Hippocampal formation (tissue), 2 donors: ENCODE measurements at regions not wholly inside any gene's neighbourhood (a gene's known extent, or its start where the extent isn't known, plus 50 kb on each side); places are given as distances from the start of the nearest gene placed in this dataset.

Experiments
- DNase-seq, 2 donors: peaks; one replicate each; lab custom pipeline; 2025; lab: John Stamatoyannopoulos, UW

DNA sequence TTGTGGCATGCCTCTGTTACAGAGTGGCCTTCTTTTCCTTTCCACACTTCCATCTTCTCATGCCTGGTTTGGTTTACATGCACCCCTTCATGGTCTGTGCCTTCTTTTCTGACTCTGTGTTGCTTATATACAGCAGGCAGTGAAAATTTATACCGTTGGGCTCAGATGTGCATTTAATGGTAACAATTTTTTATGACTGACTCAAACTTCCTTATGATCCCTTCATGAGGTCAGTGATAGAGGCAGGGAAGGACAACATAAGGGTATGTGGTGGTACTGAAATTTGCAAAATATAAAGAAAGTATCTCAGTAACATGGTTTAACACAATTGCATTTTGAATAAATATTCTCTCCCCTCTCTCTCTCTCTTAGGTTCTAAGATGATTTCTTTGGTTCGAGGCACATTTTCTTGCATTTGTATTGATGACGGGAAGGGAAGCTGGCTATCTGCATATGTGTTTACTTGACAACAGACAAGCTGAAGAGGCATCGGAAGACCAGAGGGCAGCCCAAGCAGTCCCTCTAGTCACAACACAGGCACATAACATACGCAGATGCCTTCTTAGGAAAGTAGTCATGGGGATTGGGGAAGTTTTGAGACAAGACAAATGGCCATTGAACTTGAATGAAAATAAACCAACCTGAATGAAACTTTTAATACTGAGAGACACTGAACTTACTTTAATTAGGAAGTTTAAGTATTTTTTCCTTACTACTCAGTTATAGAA is 163.3 kb upstream of the LEF1 start:
- no peak for DNase-seq

DNA sequence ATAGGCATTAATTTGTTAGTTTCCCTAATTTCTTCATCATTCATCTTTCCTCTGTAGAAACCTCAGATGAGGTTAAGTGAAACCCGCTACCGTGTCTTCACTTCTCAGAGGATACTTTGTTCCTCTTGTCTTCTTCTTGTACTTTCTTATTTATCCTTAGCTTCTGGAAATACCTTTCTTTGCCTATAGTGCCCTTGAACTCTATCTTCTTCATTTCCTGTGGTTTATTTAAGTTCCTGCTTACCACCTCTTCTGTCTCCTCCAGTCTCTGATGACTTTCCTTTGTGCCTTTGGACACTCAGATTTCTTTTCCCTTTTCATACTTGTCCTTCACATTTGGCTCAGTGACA is 159.6 kb upstream of the LEF1 start:
- no peak for DNase-seq

GRCh38 chr4:108327642-108328382 is 159.1 kb upstream of the LEF1 start:
- no peak for DNase-seq

DNA sequence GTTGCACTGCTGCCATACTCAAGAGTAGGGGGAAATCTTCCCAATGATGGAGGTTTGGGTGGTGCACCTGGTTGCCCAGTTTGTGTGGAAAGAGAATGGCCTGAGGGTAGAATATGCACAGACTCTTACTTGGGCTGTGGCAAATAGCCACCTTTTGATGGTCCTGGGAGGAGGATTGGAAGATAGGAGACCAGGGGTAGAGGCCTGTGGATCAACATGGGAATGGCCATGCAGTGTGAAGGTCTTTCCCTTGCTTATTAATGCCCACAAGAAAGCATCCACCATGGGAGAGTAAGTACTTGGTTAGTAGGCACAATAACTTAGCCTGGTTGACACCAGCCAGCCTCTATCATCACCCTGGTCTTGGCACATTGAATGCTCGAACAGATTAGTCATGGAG is 156.8 kb upstream of the LEF1 start:
- no peak for DNase-seq

- DNase-seq: no peak
Observed at GRCh38 chr4:108324450-108324849, 155.7 kb upstream of the LEF1 start.

GRCh38 chr4:108322497-108322896 is 153.8 kb upstream of the LEF1 start:
- DNase-seq: no peak

GRCh38 chr4:108320061-108320460 is 151.3 kb upstream of the LEF1 start:
- no peak for DNase-seq

DNA sequence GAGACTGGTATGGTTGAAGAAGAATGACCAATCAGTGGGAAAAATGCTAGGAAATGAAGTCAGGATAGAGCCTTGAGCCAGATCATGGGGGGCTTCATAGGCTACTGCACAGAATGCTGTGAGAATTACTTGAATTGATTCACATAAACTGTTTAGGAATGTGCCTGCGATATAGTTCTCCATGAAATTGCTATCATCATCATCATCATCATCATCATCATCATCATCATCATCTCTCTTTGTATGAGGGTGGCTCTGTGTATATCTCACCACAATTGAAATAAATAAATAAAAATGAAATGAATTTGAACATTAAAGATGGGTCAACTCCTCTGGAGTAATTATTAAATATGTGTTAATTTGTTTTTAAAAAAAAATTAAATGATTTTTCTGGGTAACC is 148.6 kb upstream of the LEF1 start:
- DNase-seq: no peak

GRCh38 chr4:108315694-108316093 is 147.0 kb upstream of the LEF1 start:
- DNase-seq: no peak

- no peak for DNase-seq
Observed at GRCh38 chr4:108314900-108315589, 146.3 kb upstream of the LEF1 start.

DNA sequence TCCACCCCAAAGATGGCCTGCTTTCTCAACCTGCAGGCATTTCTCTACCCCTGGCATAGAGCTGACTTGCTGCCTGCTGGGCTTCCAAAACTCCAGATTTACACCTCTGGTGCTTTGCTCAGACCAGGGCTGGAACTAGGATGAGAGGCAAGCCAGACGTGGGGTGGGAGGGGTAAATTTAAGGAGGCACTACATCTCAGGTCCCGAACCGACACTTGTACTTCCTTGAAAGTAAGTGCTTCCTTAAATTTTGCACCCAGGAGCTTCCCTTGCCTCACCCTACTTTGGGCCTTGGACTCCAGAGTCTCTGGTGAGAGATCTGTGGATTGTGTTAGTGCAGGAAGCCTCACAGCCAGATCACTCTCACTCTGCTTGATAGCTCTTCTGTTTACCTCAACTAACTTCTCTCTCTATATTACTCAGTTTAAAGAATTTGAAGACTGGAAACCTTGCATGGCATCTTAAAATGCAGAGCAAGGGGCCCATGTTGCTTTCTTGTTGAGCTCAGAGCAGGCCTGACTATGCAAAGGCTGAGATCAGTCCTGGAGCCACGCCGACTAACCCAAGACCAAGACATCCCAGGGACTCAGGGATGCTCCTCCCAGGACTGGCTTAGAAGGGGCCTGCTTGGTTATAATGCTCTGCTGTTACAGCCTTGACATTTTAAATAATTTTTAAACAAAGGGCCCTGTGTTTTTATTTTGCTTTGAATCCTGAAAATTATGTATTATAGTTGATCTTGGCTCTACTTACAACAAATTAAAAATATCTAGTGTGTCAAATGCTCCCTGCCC is 145.0 kb upstream of the LEF1 start:
- DNase-seq: no peak

GRCh38 chr4:108311313-108311712 is 142.6 kb upstream of the LEF1 start:
- DNase-seq: no peak

DNA sequence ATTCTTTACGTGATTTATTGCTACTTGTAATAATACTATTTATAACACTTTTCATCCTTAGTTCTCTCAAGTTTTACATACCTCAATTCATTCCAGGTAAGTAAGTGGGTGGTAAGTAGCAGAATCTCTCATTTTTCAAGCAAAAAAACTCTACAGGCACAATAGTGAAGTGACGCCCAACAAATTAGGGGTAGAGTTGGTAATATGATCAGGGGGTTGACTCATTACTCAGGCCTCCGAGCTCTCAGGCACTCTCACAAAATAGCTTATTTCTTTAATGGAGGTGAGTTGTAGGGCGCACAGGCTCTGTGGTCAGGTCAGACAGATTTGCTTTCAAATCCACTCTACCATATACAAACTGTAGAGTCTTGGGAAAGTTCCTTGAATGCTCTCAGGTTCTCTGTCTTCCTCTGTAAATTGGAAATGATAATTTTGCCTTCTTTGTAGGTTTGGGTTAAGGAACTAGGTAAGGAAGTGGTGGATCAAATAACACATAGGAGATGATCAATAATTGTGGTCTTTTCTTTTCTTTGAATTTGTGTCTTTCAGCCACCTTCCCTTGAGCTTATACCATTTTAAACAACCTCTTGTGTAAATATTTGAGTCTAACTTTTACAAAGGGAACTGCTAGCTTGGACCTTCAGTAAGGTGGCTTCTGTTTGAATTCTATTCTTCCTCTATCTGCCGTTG is 134.9 kb upstream of the LEF1 start:
- DNase-seq: no peak

DNA sequence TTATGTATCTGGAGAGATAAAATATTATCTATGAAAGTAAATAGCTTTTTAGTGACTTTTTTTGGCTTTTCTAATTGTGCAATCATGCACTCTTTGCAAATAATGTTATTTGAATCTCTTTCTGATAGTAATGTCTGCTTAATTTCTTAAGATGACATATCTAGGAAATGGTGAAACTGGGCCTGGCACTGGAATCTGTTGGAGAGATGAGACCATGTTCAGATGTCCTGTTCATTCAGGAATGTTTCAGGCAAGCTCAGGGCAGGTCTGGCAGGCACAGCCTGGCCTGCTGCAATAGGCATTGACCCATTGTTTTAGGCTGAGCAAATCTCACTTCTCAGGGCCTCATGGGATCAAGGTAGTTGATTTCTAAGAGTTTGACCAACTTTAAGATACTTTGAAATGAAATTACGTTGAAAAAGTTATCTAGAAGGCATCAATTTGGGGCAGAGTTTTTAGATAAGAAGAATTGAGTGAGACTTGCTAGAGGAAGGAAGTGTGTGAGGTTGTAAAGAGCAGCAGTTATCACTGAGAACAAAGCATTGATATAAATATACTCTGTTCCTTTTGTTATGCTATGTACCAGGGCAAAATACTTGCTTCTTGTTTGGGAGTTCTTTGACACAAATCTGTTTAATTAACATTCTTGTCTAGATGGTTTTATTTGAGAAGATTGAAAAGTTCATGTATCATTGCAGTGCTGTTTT is 133.0 kb upstream of the LEF1 start:
- no peak for DNase-seq

DNA sequence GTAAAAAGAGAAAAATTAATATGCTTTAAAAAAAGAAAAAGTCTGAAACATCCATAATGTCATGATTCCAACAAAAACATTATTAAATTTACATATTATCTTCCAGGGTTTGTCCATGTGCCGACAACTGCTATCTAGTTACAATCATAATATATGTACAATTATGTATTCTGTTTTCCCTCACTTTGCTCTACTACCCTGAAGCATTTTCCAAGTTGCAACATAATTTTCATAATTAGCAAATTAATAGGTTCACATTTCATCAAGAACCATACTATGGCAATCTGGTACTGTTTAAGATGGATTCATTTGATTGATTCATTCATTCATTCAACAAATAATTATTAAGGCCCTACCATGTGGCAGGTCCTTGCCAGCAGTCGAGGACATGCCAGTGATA is 128.9 kb upstream of the LEF1 start:
- no peak for DNase-seq

DNA sequence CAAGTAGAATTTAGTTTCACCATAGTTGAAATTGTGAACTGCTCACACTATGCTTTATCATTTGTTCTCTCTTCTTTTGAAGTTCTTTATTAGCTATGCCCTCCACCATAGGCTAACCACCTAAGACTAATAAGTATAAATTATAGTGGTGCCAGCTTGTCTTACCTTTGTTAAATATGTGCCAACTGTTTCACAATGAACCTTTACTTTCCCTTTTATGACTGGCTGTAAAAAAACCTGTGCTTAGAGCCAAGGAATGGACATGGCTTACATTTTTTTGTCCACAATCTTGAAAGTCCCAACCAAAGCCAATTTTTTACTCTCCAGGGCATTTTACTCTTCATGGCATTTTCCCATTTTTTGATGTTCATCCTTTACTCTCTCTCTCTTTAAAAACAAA is 123.5 kb upstream of the LEF1 start:
- no peak for DNase-seq

- DNase-seq: no peak
Observed at GRCh38 chr4:108291137-108291536, 122.4 kb upstream of the LEF1 start.

- no peak for DNase-seq
Observed at GRCh38 chr4:108287834-108288413, 119.2 kb upstream of the LEF1 start.

- DNase-seq: no peak
Observed at GRCh38 chr4:108280072-108280471, 111.3 kb upstream of the LEF1 start.

DNA sequence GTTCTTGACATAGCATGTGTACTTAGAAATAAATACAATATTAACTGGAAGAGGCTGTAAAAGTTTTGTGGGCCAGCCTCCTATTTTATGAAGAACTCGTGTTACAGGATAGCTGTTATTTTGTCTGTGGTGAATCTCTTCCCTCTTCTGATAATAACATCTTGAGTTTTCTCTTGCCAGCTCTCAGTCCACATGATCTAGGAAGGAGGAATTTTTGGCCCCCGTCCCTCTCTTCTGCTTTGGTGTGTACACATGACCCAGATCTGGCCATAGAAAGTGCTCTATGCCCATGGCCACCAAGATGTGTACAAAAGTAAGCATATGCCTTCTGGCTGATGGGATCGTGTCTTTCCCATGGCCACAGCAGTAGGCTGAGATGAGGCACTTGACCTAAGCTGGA is 108.0 kb upstream of the LEF1 start:
- DNase-seq: no peak

DNA sequence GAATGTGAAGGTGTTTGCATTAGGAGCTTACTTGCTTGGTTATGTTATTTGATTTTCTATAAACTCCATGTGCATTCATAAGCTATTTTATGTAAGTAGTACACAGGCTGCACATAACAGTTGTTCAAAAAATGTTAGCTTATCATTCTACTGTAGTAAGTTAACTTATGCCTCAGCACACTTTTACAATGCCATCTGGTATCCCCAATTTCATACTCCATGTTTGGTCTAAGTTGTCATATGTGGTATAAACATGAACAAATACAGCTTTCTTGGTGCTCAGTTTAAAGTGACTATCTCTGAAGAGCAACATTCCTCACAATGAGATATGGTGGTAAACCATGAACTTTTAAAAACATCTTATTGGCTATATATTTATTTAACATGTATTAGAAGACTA is 104.3 kb upstream of the LEF1 start:
- no peak for DNase-seq
